Tibial artery (tissue), 4 donors: ENCODE measurements at regions not wholly inside any gene's neighbourhood (a gene's known extent, or its start where the extent isn't known, plus 50 kb on each side); places are given as distances from the start of the nearest gene placed in this dataset.

Source experiments
- DNase-seq, 2 donors: peaks; one replicate each; pipeline ENCODE4 v3.0.0-alpha.2; 2019
- H3K27ac ChIP-seq, 2 donors: fragments of 200-600 bp; sonication (generic) in 1 of 2; 1 replicate in 1 of 2; 2 replicates in 1 of 2; pipeline ENCODE4 v1.5.1; 2018 to 2019; ENCODE audit warnings: mild to moderate bottlenecking in 1 of 2
- H3K27me3 ChIP-seq, 2 donors: fragments of 200-600 bp; sonication (generic) in 1 of 2; one replicate each; pipeline versions ENCODE4 v1.5.1 to v1.6.0; 2016 to 2019
- H3K36me3 ChIP-seq, 3 donors: fragments of 200-600 bp; sonication (generic) in 2 of 3; one replicate each; pipeline ENCODE4 v1.5.1; 2016 to 2019; ENCODE audit warnings: mild to moderate bottlenecking in 2 of 3
- H3K4me1 ChIP-seq, 4 donors: fragments of 200-600 bp; sonication (generic) in 2 of 4; 1 replicate in 3 of 4; 2 replicates in 1 of 4; pipeline ENCODE4 v1.5.1; 2016 to 2019
- H3K4me3 ChIP-seq, 2 donors: fragments of 200-600 bp; sonication (generic) in 1 of 2; 1 replicate in 1 of 2; 2 replicates in 1 of 2; pipeline ENCODE4 v1.5.1; 2018 to 2019; ENCODE audit warnings: mild to moderate bottlenecking in 2 of 2
- H3K9me3 ChIP-seq, 3 donors: fragments of 200-600 bp; sonication (generic) in 1 of 3; one replicate each; pipeline ENCODE4 v1.5.1; 2016 to 2019
- intact Hi-C: fragments of 100-400 bp; cut with DNase I; formaldehyde crosslinking; loops from one replicate; pipeline ENCODE4 v1.15.0; 2023; ENCODE audit warnings: low total_unique reads
- TF ChIP-seq, protein P1 (sequence below), 2 experiments: fragments of 200-600 bp in 1 of 2; fragments of 450-650 bp in 1 of 2; IDR thresholded peaks; one replicate each; pipeline ENCODE4 v1.5.1; 2017 to 2019; ENCODE audit warnings: antibody characterized with exemption in 2 of 2, mild to moderate bottlenecking in 1 of 2, moderate library complexity in 1 of 2

DNA sequence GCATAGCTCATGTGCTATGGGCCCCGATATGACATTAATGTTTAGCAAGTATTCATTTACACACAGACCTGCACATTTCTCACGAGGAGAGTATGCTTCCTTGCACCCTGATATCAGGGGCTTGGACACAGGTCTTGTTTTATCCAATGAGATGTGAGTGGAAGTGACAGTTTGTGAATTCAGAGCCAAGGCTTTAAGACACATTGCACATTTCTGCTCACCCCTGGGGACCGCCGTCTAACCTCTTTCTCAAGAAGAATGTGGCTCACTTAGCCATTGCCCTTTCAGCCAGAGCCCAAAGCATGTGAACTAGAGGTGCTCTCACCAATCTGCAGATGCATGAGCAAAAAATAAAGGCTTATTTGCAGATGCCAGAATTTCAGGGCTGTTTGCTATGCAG, 116.1 kb upstream of the C16orf82 start:
- TF ChIP-seq, protein P1, sequence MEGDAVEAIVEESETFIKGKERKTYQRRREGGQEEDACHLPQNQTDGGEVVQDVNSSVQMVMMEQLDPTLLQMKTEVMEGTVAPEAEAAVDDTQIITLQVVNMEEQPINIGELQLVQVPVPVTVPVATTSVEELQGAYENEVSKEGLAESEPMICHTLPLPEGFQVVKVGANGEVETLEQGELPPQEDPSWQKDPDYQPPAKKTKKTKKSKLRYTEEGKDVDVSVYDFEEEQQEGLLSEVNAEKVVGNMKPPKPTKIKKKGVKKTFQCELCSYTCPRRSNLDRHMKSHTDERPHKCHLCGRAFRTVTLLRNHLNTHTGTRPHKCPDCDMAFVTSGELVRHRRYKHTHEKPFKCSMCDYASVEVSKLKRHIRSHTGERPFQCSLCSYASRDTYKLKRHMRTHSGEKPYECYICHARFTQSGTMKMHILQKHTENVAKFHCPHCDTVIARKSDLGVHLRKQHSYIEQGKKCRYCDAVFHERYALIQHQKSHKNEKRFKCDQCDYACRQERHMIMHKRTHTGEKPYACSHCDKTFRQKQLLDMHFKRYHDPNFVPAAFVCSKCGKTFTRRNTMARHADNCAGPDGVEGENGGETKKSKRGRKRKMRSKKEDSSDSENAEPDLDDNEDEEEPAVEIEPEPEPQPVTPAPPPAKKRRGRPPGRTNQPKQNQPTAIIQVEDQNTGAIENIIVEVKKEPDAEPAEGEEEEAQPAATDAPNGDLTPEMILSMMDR (IDR thresholded peaks at IDR 0.05) = no peak
- intact Hi-C loops = no loop called here

DNA sequence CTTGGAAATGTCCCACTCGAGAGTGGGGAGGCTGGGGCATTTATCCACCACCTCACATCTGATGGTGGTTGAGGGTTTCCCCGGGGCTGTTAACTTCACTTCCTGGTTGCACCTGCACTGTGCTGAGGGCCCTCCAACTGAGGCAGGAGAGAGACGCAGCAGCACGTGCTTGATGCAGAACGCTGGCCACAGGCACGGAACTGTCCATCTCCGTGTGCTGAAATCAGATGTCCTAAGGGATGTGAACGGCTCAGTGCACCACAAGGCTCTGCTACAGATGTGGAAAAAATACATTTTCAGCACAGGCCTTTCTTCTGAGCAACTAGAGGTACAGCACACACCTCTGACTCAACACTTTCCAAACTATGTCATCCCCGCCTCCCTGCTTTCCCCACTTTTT, 114.8 kb upstream of the C16orf82 start:
- Histone ChIP-seq H3K36me3 (no peaks in the 10 kb centered on the region), H3K27ac (no peak overlapping the region), H3K27me3 (no peaks in the 10 kb centered on the region), H3K9me3 (no peaks in the 10 kb centered on the region), H3K4me3 (no peak overlapping the region), H3K4me1 (no peaks in the 10 kb centered on the region)
- intact Hi-C loops = no loop called here
- TF ChIP-seq, protein P1 (IDR thresholded peaks at IDR 0.05) = no peak
- no peak for DNase-seq

More for the DNA sequence above, 116.1 kb upstream of the C16orf82 start:
- Histone ChIP-seq H3K27ac (no peak overlapping the region), H3K36me3 (no peaks in the 10 kb centered on the region), H3K27me3 (no peaks in the 10 kb centered on the region), H3K9me3 (no peaks in the 10 kb centered on the region), H3K4me1 (no peaks in the 10 kb centered on the region), H3K4me3 (no peak overlapping the region)
- DNase-seq = no peak

DNA sequence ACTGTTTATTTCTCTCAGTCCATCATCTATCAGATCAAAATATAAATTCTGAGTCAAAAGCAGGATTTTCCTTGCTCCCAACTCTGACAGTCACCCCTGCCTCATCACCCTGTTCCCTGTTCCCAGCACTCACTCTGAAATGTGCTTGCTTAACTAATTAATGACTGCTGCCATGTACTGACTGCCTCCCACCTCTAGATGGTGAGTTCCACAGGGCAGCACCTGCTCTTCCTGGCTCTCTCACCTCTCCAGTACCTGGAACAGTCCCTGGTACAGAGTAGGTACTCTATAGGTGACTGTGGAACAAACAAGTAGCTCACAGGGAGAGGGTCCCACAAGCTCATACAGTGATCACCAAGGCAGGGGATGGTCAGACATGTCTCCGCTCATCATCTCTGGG, 114.3 kb upstream of the C16orf82 start:
- Histone ChIP-seq H3K36me3 (no peaks in the 10 kb centered on the region), H3K9me3 (no peaks in the 10 kb centered on the region), H3K27me3 (no peaks in the 10 kb centered on the region), H3K4me3 (no peak overlapping the region), H3K27ac (no peak overlapping the region), H3K4me1 (no peaks in the 10 kb centered on the region)
- DNase-seq = no peak
- TF ChIP-seq, protein P1 (IDR thresholded peaks at IDR 0.05) = no peak
- intact Hi-C loops = no loop called here

DNA sequence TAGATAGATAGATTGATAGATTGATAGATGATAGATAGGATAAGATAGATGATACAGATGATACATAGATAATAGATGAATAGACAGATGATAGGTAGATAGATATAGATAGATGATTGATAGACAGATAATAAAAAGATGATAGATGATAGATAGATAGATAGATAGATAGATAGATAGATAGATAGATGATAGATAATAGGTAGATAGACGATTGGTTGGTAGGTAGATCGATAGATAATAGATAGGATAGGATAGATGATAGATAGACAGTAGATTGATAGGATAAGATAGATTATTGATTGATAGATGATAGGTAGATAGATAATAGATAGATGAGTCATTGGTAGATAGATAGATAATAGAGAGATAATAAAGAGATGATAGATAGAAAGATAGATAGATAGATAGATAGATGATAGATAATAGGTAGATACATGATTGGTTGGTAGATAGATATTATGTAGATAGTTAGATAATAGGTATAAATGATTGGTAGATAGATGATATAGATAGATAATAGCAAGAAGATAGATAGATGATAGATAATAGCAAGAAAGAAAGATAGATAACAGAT, 109.4 kb upstream of the C16orf82 start:
- Histone ChIP-seq H3K4me3 (no peak overlapping the region), H3K36me3 (no peaks in the 10 kb centered on the region), H3K9me3 (no peaks in the 10 kb centered on the region), H3K4me1 (no peaks in the 10 kb centered on the region), H3K27me3 (no peaks in the 10 kb centered on the region), H3K27ac (no peak overlapping the region)
- no peak for DNase-seq
- TF ChIP-seq, protein P1 (IDR thresholded peaks at IDR 0.05) = no peak
- intact Hi-C loops = no loop called here

DNA sequence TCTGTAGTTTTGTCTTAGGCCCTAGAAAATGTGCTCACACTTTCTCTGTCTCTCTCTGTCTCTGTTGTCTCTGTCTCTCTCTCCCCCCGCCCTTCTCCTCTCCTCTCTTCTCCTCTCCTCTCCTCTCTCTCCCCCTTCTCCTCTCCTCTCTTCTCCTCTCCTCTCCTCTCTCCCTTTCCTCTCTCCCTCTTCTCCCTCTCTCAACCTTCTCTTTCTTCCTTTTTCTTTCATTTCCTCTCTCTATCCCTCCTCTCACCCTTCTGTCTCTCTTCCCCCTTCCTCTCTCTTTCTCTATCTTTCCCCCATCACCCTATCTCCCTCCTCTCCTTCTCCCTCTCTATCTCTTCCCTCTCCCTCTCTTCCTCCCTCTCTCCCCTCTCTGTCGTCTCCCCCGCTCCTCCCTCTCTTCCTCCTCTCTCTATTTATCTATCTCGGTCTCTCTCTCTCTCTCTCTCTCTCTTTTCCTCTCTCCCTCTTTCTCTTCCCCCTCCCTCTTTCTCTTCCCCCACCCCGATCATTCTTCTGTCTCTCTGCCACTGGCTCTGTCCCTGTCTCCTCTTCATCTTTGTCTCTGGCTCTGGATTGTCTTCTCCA, 107.2 kb upstream of the C16orf82 start:
- no peaks in the 10 kb centered on the region for H3K4me1 ChIP-seq
- no peak overlapping the region for H3K4me3 ChIP-seq
- H3K27me3 ChIP-seq = no peaks in the 10 kb centered on the region
- H3K9me3 ChIP-seq = no peaks in the 10 kb centered on the region
- no peaks in the 10 kb centered on the region for H3K36me3 ChIP-seq
- intact Hi-C loops = no loop called here
- no peak for DNase-seq
- TF ChIP-seq, protein P1 (IDR thresholded peaks at IDR 0.05) = no peak
- H3K27ac ChIP-seq = no peak overlapping the region
